A172 (cell line): ENCODE measurements at regions not wholly inside any gene's neighbourhood (a gene's known extent, or its start where the extent isn't known, plus 50 kb on each side); places are given as distances from the start of the nearest gene placed in this dataset.

Experiments used
- DNase-seq: peaks from one replicate; pipeline ENCODE4 v3.0.0-alpha.2; 2015; ENCODE audit warnings: low spot score

DNA sequence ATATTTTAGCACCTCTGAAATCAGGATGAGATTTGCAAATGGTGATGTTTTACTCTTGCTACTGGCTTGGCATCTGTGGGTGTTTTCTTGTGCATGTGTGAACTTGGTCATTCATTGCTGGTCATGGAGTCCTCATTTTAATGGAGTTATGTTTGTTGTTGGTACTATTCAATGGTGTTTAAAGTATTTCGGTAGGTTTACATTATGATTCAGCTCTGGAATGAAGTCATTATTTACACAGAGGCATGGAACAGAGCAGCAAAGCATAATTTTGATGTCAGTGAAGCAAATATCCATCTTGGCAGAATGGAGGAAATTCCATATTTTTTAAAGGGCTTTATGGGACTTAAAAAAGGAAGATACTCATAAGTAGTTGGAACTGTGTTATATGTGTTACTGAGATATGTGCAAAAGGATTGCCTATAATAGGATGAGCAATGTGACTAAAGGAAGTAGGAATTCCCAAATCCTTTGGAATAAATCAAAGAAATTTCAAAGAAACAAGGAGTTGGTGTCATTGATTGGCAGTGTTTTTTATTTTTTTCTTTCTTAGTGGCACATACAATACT is 147.4 kb downstream of the ACTBL2 start:
- DNase-seq, result peak; percentile 23

DNA sequence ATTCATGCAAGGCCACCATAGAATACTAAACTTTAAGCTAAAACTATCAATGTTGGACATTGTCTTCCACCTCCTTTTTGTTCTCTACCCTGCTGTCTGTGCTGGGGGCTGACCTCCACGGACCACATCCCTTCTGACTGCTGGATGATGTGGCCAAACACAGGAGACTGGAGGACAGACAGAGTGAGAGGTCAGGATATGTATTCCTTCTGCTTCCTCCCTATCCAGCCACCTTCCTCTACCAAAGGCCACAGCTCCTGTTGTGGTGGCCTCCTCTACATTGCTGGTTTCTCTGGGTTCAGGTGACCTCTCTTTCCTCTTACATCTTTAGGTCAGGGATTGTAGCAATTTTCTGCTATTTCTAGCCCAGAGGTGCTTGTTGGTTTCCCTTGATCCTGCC is 148.1 kb downstream of the ACTBL2 start:
- no peak for DNase-seq

DNA sequence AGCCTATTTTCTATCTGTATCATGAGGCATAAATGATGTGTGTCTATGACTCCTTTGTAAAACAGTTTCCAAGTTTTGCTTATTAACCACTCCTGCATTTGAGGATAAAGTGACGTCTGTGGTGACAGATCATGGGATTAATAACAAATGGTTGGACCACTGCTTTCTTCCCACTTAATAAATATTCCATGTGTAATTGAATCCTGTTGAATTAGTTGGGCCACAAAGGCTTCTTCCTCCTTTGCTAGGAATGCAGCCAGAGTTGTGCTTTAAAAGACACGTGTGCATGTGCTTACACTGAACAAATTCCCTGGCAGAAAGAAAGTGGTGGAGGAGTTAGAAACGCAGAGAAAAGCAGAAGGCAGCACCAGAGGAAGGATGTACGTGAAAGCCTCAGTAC is 150.2 kb downstream of the ACTBL2 start:
- DNase-seq, result no peak

DNA sequence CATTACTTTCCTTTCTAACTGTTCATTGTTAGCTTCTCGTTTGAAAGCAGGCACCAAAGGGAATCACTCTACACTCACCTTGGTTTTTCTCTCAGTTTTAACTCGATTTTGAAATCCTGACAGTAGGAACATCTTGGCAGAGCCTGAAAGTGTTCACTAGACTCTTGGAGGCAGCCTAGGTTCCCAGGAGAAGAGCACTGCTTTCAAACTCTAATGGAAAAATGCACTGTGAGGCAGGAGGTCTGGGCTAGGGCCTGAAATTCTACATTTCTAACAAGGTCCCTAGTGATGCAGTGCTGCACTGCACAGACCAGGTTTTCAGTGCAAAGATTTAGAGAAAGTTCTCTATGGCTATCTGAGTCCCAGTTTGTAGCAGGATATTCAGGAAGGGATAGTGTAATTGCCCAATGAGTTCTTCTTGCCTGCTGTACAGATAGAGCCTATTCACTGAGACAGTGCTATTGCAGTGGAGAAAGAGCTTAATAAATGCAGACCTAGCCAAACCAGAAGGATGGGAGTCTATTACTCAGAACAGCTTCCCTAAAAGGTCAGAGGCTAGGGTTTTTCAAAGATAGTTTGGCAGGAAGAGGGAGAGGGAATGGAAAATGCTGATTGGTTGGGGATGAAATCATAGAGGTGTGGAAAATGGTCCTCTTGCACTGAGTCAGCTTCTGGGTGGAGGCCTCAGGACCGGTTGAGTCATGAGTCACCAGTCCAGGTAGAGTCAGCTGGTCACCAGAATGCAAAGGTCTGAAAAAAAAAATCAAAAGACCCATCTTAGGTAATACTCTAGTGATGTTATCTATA is 153.9 kb downstream of the GPBP1 start:
- peak; percentile 56 for DNase-seq

DNA sequence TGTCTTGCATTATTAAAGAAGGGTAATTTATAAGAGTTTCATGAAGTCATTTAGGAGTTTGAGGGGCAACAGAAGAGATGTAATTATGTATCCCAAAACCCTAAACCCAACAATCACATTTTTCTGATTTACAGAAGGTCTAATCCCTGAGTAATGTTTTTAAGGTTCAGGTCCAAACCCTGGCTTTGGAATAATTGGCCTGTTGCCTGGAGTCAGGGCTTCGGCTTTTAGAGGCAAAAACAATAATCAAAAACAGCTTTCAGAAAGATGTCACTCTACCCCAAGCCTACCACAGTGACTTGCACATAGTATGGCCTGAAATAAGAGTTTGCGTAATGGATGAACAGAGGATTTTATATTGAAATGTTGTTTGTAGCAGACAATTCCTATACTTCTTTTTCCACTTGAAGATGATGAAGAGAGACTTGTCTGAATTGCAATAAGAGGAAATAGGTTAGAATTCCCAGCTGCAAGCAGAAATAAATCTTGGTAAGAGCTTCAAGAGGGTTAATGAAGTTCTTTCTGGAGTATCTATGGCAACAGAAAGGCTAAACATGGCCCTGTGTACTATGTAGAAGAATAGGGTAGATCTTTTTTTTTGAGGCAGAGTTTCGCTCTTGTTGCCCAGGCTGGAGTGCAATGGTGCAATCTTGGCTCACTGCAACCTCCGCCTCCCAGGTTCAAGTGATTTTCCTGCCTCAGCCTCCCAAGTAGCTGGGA is 152.0 kb downstream of the GPBP1 start:
- no peak for DNase-seq

DNA sequence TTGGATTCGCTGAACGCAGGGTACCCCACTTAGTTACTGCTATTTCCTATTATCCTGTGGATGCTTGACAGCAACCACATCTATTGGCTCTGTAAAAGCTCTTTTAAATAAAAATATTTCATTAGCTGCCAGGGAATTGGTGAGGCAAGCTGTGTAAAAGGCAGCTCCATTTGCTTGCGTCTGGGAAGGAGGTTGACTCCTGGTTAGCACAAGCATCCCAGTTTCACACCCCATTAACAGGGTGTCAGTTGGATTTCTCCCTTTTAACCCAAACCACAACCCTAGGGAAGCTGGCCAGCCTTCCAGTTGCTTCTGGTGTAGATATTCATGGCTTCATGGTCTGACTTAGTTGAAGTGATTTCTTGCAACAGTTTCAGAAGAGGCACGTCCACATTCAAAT is 151.0 kb downstream of the GPBP1 start:
- DNase-seq, result no peak

DNA sequence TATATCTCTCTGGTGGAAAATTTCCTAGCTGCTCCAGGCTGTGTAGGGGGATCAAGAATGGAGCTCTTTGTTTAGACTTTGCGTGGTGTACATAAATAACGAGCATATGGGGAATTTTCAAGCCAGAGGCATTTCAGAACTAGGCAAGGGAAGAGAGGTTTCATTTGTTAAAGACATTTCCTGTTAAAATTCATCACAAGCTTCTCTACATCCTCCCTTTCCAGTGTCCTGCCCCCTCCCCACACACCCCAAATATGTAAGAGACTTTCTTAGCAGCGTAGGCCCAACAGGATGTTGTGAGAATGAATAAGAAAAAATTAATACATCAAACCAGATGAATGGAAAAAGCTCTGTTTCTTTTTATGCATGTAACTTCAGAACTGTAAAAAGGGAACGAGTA is 150.3 kb downstream of the GPBP1 start:
- no peak for DNase-seq

DNA sequence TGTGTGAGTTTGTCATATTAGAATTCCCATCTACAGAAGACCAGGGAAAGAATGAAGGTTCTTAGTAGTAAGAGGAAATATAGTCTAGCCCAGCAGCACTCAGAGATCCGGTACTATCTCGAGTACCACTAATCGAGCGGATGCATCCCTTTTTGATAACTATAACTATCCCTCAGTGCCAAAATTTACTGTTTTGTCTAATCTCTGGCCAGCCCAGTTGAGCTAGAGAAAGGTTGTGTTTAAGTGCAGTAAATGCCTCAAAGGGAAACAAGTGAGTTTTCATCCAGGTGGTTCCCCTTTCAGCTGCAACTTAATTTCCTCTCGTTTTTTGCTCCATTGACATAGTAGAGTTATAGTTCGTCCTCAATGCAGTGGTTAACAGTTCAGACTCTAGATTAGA is 146.7 kb downstream of the GPBP1 start:
- DNase-seq, result no peak

DNA sequence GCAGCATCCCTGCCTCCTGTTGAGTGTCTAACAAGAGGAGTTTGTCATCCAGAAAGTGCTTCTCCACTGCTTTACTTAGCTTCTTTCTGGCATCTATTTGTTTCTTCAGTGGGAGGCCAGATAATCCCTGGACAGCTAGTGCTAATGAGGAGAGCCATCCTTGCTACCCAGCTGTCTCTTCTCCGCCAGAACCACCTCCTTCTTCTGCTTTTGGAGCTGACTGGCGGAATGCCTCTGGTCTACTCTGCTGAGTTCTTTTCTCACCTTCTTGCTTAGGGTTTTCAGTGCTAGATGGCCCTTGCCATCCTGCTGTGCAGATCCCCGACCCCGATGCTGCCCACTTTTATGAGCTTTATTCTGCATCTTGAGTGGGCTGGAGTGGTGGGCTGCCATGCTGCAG is 145.8 kb downstream of the GPBP1 start:
- DNase-seq, result no peak

DNA sequence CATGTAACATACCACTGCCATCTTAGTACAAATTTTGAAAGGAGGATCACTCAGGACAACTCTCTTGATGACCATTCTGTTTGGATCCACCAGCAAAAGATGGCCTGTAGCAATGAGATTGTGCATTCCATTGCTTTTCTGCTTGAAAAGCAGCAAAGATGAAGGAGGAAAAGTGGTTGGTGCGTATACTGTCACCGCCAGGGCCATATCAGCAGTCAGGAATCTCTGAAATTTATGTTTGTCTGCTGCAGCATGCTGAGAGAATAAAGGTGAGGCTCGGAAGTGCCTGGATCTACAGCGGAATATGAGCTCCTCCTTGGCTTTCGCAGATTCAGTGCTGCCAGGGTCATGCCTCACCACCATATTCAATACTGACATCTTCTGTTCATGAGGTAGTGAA is 144.4 kb downstream of the GPBP1 start:
- DNase-seq, result no peak

DNA sequence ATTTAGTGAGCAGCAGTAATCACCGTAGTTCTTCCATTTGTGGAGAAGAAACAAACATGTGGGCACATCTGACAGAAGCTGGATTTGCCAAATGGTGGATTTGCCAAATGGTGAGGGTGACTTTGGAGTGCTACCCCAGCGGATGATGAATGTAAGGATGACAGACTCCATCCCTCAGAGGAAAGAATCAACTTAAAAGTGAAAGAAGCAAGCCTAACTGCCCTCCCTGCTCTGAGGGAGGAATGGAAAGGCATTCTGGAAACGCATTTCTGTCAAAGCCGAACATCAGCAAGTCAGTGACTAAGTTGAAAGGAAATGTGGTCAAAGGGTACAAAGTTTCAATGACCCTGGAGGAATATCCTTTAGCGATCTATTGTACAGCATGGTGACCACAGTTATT is 143.5 kb downstream of the GPBP1 start:
- no peak for DNase-seq

DNA sequence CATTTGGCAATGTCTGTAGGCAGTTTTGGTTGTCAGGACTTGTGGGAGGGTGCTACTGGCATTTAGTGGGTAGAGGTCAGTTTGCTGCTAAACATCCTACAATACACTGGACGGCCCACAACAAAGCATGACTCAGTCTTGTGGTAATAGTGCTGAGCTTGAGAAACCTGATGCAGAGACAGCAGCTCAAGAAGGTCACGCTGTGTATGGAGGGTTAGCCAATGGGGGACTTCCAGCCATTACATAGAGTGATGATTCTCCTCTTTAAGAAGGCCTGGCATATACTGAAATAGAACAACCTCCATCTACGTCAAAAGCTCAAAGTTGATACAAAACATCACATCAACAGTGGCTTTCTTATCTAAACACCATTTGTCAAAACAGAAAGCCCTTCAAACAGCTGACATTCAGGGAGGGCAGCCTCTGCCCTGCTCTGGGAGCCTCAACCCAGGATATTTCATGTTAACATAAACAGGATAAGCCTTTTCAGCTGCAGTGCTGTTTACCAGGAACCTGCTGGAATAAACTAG is 143.0 kb downstream of the GPBP1 start:
- peak; percentile 95 for DNase-seq

DNA sequence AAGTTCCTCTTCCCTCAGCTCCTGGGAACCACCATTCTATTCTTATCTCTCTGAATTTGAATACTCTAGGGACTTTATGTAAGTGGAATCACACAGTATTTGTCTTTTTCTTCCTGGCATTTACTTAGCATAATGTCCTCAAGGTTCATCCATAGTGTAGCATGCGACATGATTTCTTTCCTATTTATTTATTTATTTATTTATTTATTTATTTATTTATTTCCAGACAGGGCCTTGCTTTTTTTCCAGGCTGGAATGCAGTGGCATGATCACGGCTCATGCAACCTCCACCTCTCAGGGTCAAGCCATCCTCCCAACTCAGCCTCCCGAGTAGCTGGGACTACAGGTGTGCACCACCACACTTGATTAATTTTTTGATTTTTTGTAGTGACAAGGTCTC is 142.1 kb downstream of the GPBP1 start:
- DNase-seq, result no peak
